ENCODE measurements at regions not wholly inside any gene's neighbourhood (a gene's known extent, or its start where the extent isn't known, plus 50 kb on each side); places are given as distances from the start of the nearest gene placed in this dataset.
A peak's percentile ranks its signal among the peaks of the same experiment; 100 is the strongest.

- TF ChIP-seq POLR2A (IDR thresholded peaks at IDR 0.05) (no peak), CTCF (IDR thresholded peaks at IDR 0.05) (no peak)
- no peaks in the 10 kb centered on the region for H3K9me3 ChIP-seq (replicated peaks in 1 of 3)
- no peak overlapping the region for H3K27ac ChIP-seq
- no peak overlapping the region for H3K4me3 ChIP-seq
- intact Hi-C loops (cut with DNase I) = no loop called here
- DNase-seq = no peak
- H3K4me1 ChIP-seq (replicated peaks in 1 of 2) = no peaks in the 10 kb centered on the region
- no peaks in the 10 kb centered on the region for H3K36me3 ChIP-seq (replicated peaks in 1 of 2)
- H3K27me3 ChIP-seq = no peaks in the 10 kb centered on the region
These were observed 90.9 kb upstream of the TMEM33 start for GRCh38 chr4:41844327-41844726.

GRCh38 chr4:41839916-41840854, 91.7 kb upstream of the PHOX2B start:
- WGBS, 4 donors = 38 to 47% (median 46%) methylated on average over 8 of the region's 8 CpGs
- Histone ChIP-seq H3K4me1 (replicated peaks in 1 of 2) (no peaks in the 10 kb centered on the region), H3K36me3 (replicated peaks in 1 of 2) (no peaks in the 10 kb centered on the region), H3K27me3 (no peaks in the 10 kb centered on the region), H3K9me3 (replicated peaks in 1 of 3) (no peaks in the 10 kb centered on the region), H3K27ac (no peak overlapping the region), H3K4me3 (no peak overlapping the region)
- DNase-seq = peak in 1 of 7 donors; percentile 7
- TF ChIP-seq POLR2A (IDR thresholded peaks at IDR 0.05) = no peak
- TF ChIP-seq CTCF (IDR thresholded peaks at IDR 0.05) = no peak
- intact Hi-C loops (cut with DNase I) = no loop called here

- Histone ChIP-seq H3K4me3 (no peak overlapping the region), H3K36me3 (replicated peaks in 1 of 2) (no peaks in the 10 kb centered on the region), H3K27ac (no peak overlapping the region), H3K4me1 (replicated peaks in 1 of 2) (no peaks in the 10 kb centered on the region), H3K27me3 (no peaks in the 10 kb centered on the region), H3K9me3 (replicated peaks in 1 of 3) (no peaks in the 10 kb centered on the region)
- TF ChIP-seq POLR2A (IDR thresholded peaks at IDR 0.05) = no peak
- TF ChIP-seq CTCF (IDR thresholded peaks at IDR 0.05) = no peak
- intact Hi-C loops (cut with DNase I) = no loop called here
- DNase-seq = no peak
These were observed 90.1 kb upstream of the PHOX2B start for GRCh38 chr4:41838590-41838989.

- H3K9me3 ChIP-seq (replicated peaks in 1 of 3) = no peaks in the 10 kb centered on the region
- H3K27me3 ChIP-seq = no peaks in the 10 kb centered on the region
- H3K4me3 ChIP-seq = no peak overlapping the region
- intact Hi-C loops (cut with DNase I) = no loop called here
- peak in 1 of 7 donors; percentile 70 for DNase-seq
- TF ChIP-seq CTCF (IDR thresholded peaks at IDR 0.05) = no peak
- no peak for TF ChIP-seq POLR2A (IDR thresholded peaks at IDR 0.05)
- no peaks in the 10 kb centered on the region for H3K4me1 ChIP-seq (replicated peaks in 1 of 2)
- WGBS, 4 donors = 84 to 90% (median 88%) methylated on average over 3 of the region's 3 CpGs
- H3K36me3 ChIP-seq (replicated peaks in 1 of 2) = no peaks in the 10 kb centered on the region
- H3K27ac ChIP-seq = no peak overlapping the region
These were observed 86.9 kb upstream of the PHOX2B start for GRCh38 chr4:41835321-41835995.
